WTC11 (cell line): ENCODE measurements at regions not wholly inside any gene's neighbourhood (a gene's known extent, or its start where the extent isn't known, plus 50 kb on each side); places are given as distances from the start of the nearest gene placed in this dataset.

Source experiments
- ATAC-seq: fragments of 200-7000 bp; cut with Tn5 transposase; 2 replicates; pipeline ENCODE4 v1.10.0; 2021; ENCODE audit warnings: mild to moderate bottlenecking, moderate library complexity
- CTCF ChIA-PET: fragments of 300-600 bp; sonication (Branson Sonifier 250); formaldehyde crosslinking; loops from one replicate; lab custom pipeline; 2021; ENCODE audit warnings: antibody characterized with exemption; lab: Charles Lee
- POLR2A ChIA-PET: fragments of 350-600 bp; sonication (Branson Sonifier 250); formaldehyde crosslinking; loops from one replicate; lab custom pipeline; 2021; ENCODE audit warnings: antibody characterized with exemption; lab: Charles Lee
- DNase-seq: peaks from one replicate; pipeline ENCODE4 v3.0.0; 2021; ENCODE audit warnings: low spot score
- H3K27ac Mint-ChIP-seq: 2 replicates; pipeline ENCODE4 v1.8.0; 2021; ENCODE audit warnings: mixed read lengths
- H3K27me3 Mint-ChIP-seq: 2 replicates; pipeline ENCODE4 v1.8.0; 2021; ENCODE audit warnings: low read depth, mild to moderate bottlenecking, moderate library complexity, mixed read lengths
- H3K36me3 Mint-ChIP-seq: 2 replicates; pipeline ENCODE4 v1.8.0; 2021; ENCODE audit warnings: mixed read lengths
- H3K4me1 Mint-ChIP-seq: 2 replicates; pipeline ENCODE4 v1.8.0; 2022; ENCODE audit warnings: mixed read lengths
- H3K4me3 Mint-ChIP-seq: 2 replicates; pipeline ENCODE4 v1.8.0; 2021; ENCODE audit warnings: mild to moderate bottlenecking, moderate library complexity, mixed read lengths
- H3K9me3 Mint-ChIP-seq: 2 replicates; pipeline ENCODE4 v1.8.0; 2021; ENCODE audit warnings: mixed read lengths
- AR ChIP-seq: fragments of 250-450 bp; sonication (Bioruptor Pico); IDR thresholded peaks from 2 replicates; pipeline ENCODE4 v1.9.0; 2021; ENCODE audit warnings: mild to moderate bottlenecking
- ATF1 ChIP-seq: sonication (generic); formaldehyde crosslinking; IDR thresholded peaks from 2 replicates; pipeline ENCODE4 v1.8.1; 2023; ENCODE audit warnings: mild to moderate bottlenecking, moderate library complexity, missing genetic modification reagents
- ATF6 ChIP-seq: sonication (generic); formaldehyde crosslinking; IDR thresholded peaks from 2 replicates; pipeline ENCODE4 v1.8.1; 2023; ENCODE audit warnings: mild to moderate bottlenecking, missing genetic modification reagents
- CBFB ChIP-seq: sonication (generic); formaldehyde crosslinking; IDR thresholded peaks from 2 replicates; pipeline ENCODE4 v1.8.1; 2022; ENCODE audit warnings: mild to moderate bottlenecking, low read depth, missing genetic modification reagents
- FOXP4 ChIP-seq: sonication (generic); formaldehyde crosslinking; IDR thresholded peaks from 2 replicates; pipeline ENCODE4 v1.8.0; 2022; ENCODE audit warnings: mild to moderate bottlenecking, missing genetic modification reagents
- GABPB1 ChIP-seq: sonication (generic); formaldehyde crosslinking; IDR thresholded peaks from 2 replicates; pipeline ENCODE4 v1.8.1; 2023; ENCODE audit warnings: mild to moderate bottlenecking, missing genetic modification reagents
- GRHL2 ChIP-seq: fragments of 250-450 bp; sonication (Bioruptor Pico); IDR thresholded peaks from 2 replicates; pipeline ENCODE4 v1.8.0; 2022; ENCODE audit warnings: mild to moderate bottlenecking, moderate library complexity; ENCODE audit not compliant: insufficient replicate concordance, severe bottlenecking
- IRF1 ChIP-seq: sonication (generic); formaldehyde crosslinking; IDR thresholded peaks from 2 replicates; pipeline ENCODE4 v1.8.0; 2023; ENCODE audit warnings: missing genetic modification reagents
- MLX ChIP-seq: sonication (generic); formaldehyde crosslinking; IDR thresholded peaks from 2 replicates; pipeline ENCODE4 v1.8.1; 2023; ENCODE audit warnings: mild to moderate bottlenecking, missing genetic modification reagents, moderate library complexity
- NFYB ChIP-seq: sonication (generic); formaldehyde crosslinking; conservative IDR thresholded peaks from 2 replicates; pipeline ENCODE4 v1.8.0; 2022; ENCODE audit warnings: low read depth, missing genetic modification reagents
- NR1H2 ChIP-seq: sonication (generic); formaldehyde crosslinking; IDR thresholded peaks from 2 replicates; pipeline ENCODE4 v1.9.0; 2021; ENCODE audit warnings: mild to moderate bottlenecking, moderate library complexity, missing genetic modification reagents
- SOX15 ChIP-seq: fragments of 250-450 bp; sonication (Bioruptor Pico); IDR thresholded peaks from 2 replicates; pipeline ENCODE4 v1.9.0; 2021; ENCODE audit warnings: mild to moderate bottlenecking
- STAT6 ChIP-seq: sonication (generic); formaldehyde crosslinking; conservative IDR thresholded peaks from 2 replicates; pipeline ENCODE4 v1.8.1; 2023; ENCODE audit warnings: mild to moderate bottlenecking, low read depth, missing genetic modification reagents, moderate library complexity
- TEAD1 ChIP-seq: sonication (generic); formaldehyde crosslinking; IDR thresholded peaks from 2 replicates; pipeline ENCODE4 v1.8.0; 2022; ENCODE audit warnings: mild to moderate bottlenecking, missing genetic modification reagents
- USF2 ChIP-seq: sonication (generic); formaldehyde crosslinking; IDR thresholded peaks from 2 replicates; pipeline ENCODE4 v1.8.1; 2023; ENCODE audit warnings: mild to moderate bottlenecking, missing genetic modification reagents, moderate library complexity
- ZNF281 ChIP-seq: sonication (generic); formaldehyde crosslinking; IDR thresholded peaks from 2 replicates; pipeline ENCODE4 v1.8.0; 2023; ENCODE audit warnings: mild to moderate bottlenecking, missing genetic modification reagents
- ZNF532 ChIP-seq: fragments of 250-450 bp; sonication (Bioruptor Pico); IDR thresholded peaks from 2 replicates; pipeline ENCODE4 v1.9.0; 2021; ENCODE audit warnings: mild to moderate bottlenecking, borderline replicate concordance

GRCh38 chr4:148574066-148574465 lies 131.9 kb upstream of the NR3C2 start:
- CTCF ChIA-PET: interaction anchor here (1.0 kb wide), 1 partner anchor 130 kb away, joined by 3 read pairs; no protein-coding TSS in a partner anchor
- DNase-seq (no peak), ATAC-seq (no peak)
- POLR2A ChIA-PET: no interaction called here
- Mint-ChIP-seq H3K4me3 (no peak overlapping the region), H3K27me3 (no peaks in the 10 kb centered on the region; the same call in 1 of the 2 replicates), H3K27ac (no peak overlapping the region), H3K36me3 (peaks cover 11% of the 10 kb centered on the region), H3K4me1 (peaks cover 6% of the 10 kb centered on the region), H3K9me3 (peaks cover 16% of the 10 kb centered on the region)
- TF ChIP-seq AR (CRISPR knock-in tag) (no peak), CBFB (CRISPR knock-in tag) (no peak), ATF6 (no peak), USF2 (CRISPR knock-in tag) (no peak), NFYB (no peak), NR1H2 (CRISPR knock-in tag) (no peak), ZNF532 (no peak), IRF1 (CRISPR knock-in tag) (no peak), ZNF281 (CRISPR knock-in tag) (no peak), MLX (CRISPR knock-in tag) (no peak), TEAD1 (CRISPR knock-in tag) (no peak), FOXP4 (CRISPR knock-in tag) (no peak), SOX15 (CRISPR knock-in tag) (no peak), GRHL2 (no peak), STAT6 (CRISPR knock-in tag) (no peak), ATF1 (CRISPR knock-in tag) (no peak), GABPB1 (no peak)
